Smooth muscle cell (in vitro differentiated cells): ENCODE measurements at regions not wholly inside any gene's neighbourhood (a gene's known extent, or its start where the extent isn't known, plus 50 kb on each side); places are given as distances from the start of the nearest gene placed in this dataset.
"Not testable (repeated sequence)": the region's sequence is repeated elsewhere in the genome, so short reads cannot be mapped to it uniquely, and the experiment has no call there.

Source experiments
- DNase-seq: peaks from one replicate; lab custom pipeline; 2025; ENCODE audit not compliant: unreplicated experiment; lab: John Stamatoyannopoulos, UW
- H2AFZ ChIP-seq: fragments of 200-600 bp; sonication (generic); 2 replicates; pipeline ENCODE4 v1.6.0; 2016; ENCODE audit warnings: antibody characterized with exemption, low read depth, mild to moderate bottlenecking
- H3F3A ChIP-seq: fragments of 200-600 bp; sonication (generic); 2 replicates; pipeline ENCODE4 v1.6.0; 2017; ENCODE audit warnings: antibody characterized with exemption, low read depth
- H3K27ac ChIP-seq: fragments of 200-600 bp; sonication (generic); 2 replicates; pipeline ENCODE4 v1.5.1; 2016; ENCODE audit warnings: low read depth, mild to moderate bottlenecking
- H3K27me3 ChIP-seq: fragments of 200-600 bp; sonication (generic); 2 replicates; pipeline ENCODE4 v1.6.1; 2016; ENCODE audit warnings: low read depth, mild to moderate bottlenecking
- H3K36me3 ChIP-seq: fragments of 200-600 bp; sonication (generic); 2 replicates; pipeline ENCODE4 v1.5.1; 2016; ENCODE audit warnings: low read depth
- H3K4me1 ChIP-seq: fragments of 200-600 bp; sonication (generic); 2 replicates; pipeline ENCODE4 v1.5.1; 2016; ENCODE audit warnings: low read depth
- H3K4me2 ChIP-seq: fragments of 200-600 bp; sonication (generic); 2 replicates; pipeline ENCODE4 v1.6.0; 2016; ENCODE audit warnings: mild to moderate bottlenecking
- H3K4me3 ChIP-seq: fragments of 200-600 bp; sonication (generic); 2 replicates; pipeline ENCODE4 v1.5.1; 2016; ENCODE audit warnings: mild to moderate bottlenecking
- H3K79me2 ChIP-seq: fragments of 200-600 bp; sonication (generic); 2 replicates; pipeline ENCODE4 v1.6.0; 2016; ENCODE audit warnings: low read depth, mild to moderate bottlenecking
- H3K9ac ChIP-seq: fragments of 200-600 bp; sonication (generic); 2 replicates; pipeline ENCODE4 v1.6.0; 2016; ENCODE audit warnings: low read depth
- H3K9me3 ChIP-seq: fragments of 200-600 bp; sonication (generic); replicated peaks from 2 replicates; pipeline ENCODE4 v1.5.1; 2016; ENCODE audit warnings: low read depth
- H4K20me1 ChIP-seq: fragments of 200-600 bp; sonication (generic); 2 replicates; pipeline ENCODE4 v1.6.0; 2016; ENCODE audit warnings: low read depth
- CTCF ChIP-seq: fragments of 200-600 bp; sonication (generic); IDR thresholded peaks from 2 replicates; pipeline ENCODE4 v1.5.1; 2017; ENCODE audit warnings: borderline replicate concordance, mild to moderate bottlenecking, antibody characterized with exemption; ENCODE audit not compliant: insufficient read depth, poor library complexity, severe bottlenecking
- WGBS: methylation state at CpG from one replicate; pipeline ENCODE4 v1.1.7; 2016; ENCODE audit warnings: low lambda C conversion rate; 5-methylcytosine and 5-hydroxymethylcytosine counted together

GRCh38 chr4:115965588-115965987 is 852.2 kb upstream of the NDST4 start:
- Histone ChIP-seq H3K27me3 (no peaks in the 10 kb centered on the region), H3K36me3 (no peaks in the 10 kb centered on the region), H3K4me2 (no peak overlapping the region), H3F3A (no peaks in the 10 kb centered on the region), H3K9me3 (no peaks in the 10 kb centered on the region), H3K27ac (no peak overlapping the region), H3K9ac (no peak overlapping the region), H3K79me2 (no peaks in the 10 kb centered on the region), H4K20me1 (no peaks in the 10 kb centered on the region), H2AFZ (no peak overlapping the region), H3K4me1 (no peaks in the 10 kb centered on the region), H3K4me3 (no peak overlapping the region)
- TF ChIP-seq CTCF, result no peak
- no peak for DNase-seq
- 94% methylated on average over 3 of the region's 3 CpGs for WGBS

- H3K27ac ChIP-seq, H3K79me2 ChIP-seq, H2AFZ ChIP-seq, H3F3A ChIP-seq, H3K36me3 ChIP-seq, H3K9ac ChIP-seq, H3K9me3 ChIP-seq, DNase-seq, H4K20me1 ChIP-seq, H3K4me3 ChIP-seq, H3K4me2 ChIP-seq, H3K4me1 ChIP-seq, H3K27me3 ChIP-seq: not testable (repeated sequence)
- 76% methylated on average over 6 of the region's 6 CpGs for WGBS
Observed at GRCh38 chr4:115956054-115956796, 842.8 kb upstream of the NDST4 start.

- H3K9ac ChIP-seq, result no peak overlapping the region
- H3K4me3 ChIP-seq, result no peak overlapping the region
- H3F3A ChIP-seq, result no peaks in the 10 kb centered on the region
- no peaks in the 10 kb centered on the region for H4K20me1 ChIP-seq
- 94% methylated on average over 10 of the region's 10 CpGs for WGBS
- no peaks in the 10 kb centered on the region for H3K27me3 ChIP-seq
- no peak overlapping the region for H3K27ac ChIP-seq
- no peaks in the 10 kb centered on the region for H3K9me3 ChIP-seq
- no peaks in the 10 kb centered on the region for H3K36me3 ChIP-seq
- H2AFZ ChIP-seq, result no peak overlapping the region
- H3K4me2 ChIP-seq, result no peak overlapping the region
- TF ChIP-seq CTCF, result no peak
- H3K4me1 ChIP-seq, result no peaks in the 10 kb centered on the region
- no peak for DNase-seq
- no peaks in the 10 kb centered on the region for H3K79me2 ChIP-seq
Observed at GRCh38 chr4:115950806-115951205, 837.4 kb upstream of the NDST4 start.

GRCh38 chr4:115949974-115950743 is 836.7 kb upstream of the NDST4 start:
- WGBS, result 91% methylated on average over 3 of the region's 3 CpGs
- H3K4me2 ChIP-seq, H3K27ac ChIP-seq, H3K79me2 ChIP-seq, H3F3A ChIP-seq, H3K27me3 ChIP-seq, H2AFZ ChIP-seq, DNase-seq, H3K4me1 ChIP-seq, H4K20me1 ChIP-seq, H3K4me3 ChIP-seq, H3K36me3 ChIP-seq, H3K9ac ChIP-seq, H3K9me3 ChIP-seq: not testable (repeated sequence)
